HepG2 (cell line): ENCODE measurements at regions not wholly inside any gene's neighbourhood (a gene's known extent, or its start where the extent isn't known, plus 50 kb on each side); places are given as distances from the start of the nearest gene placed in this dataset.

ENCODE experiments used
- ATAC-seq: fragments of 200-7000 bp; cut with Tn5 transposase; 3 replicates; pipeline ENCODE4 v1.9.1; 2020; ENCODE audit warnings: mild to moderate bottlenecking, moderate library complexity
- BruUV-seq: library from RNA; stranded (reverse); fragments of 400-500 nt; replicated peaks from 2 replicates; lab custom pipeline; 2021; lab: Mats Ljungman, UMichigan
- CTCF ChIA-PET: fragments of 300-600 bp; formaldehyde crosslinking; extraction: SDS; loops from one replicate; lab custom pipeline; 2021; ENCODE audit warnings: low total read pairs, inconsistent platforms, low intra/inter-chr PET ratio; lab: Yijun Ruan, JAX
- POLR2A ChIA-PET: fragments of 350-600 bp; sonication (Branson Sonifier 250); formaldehyde crosslinking; loops from one replicate; lab custom pipeline; 2020; ENCODE audit warnings: antibody characterized with exemption, inconsistent platforms; lab: Yijun Ruan, JAX
- DNase-seq: peaks from one replicate; pipeline ENCODE4 v3.0.0-alpha.2; 2015; ENCODE audit warnings: low spot score
- FAIRE-seq: peaks from 3 replicates; lab custom pipeline; 2011; peaks lifted over from hg19 to GRCh38; lab: Jason Lieb, UNC
- H2AFZ ChIP-seq: one replicate; pipeline ENCODE4 v1.6.1; 2011; ENCODE audit warnings: low read length, inconsistent platforms
- H3K27ac ChIP-seq: fragments of 300-600 bp; 3 replicates; pipeline ENCODE4 v1.8.0; 2011; ENCODE audit warnings: mixed run types, mild to moderate bottlenecking, mixed read lengths, low read length, inconsistent platforms; ENCODE audit not compliant: insufficient read depth; ENCODE audit errors: extremely low read length
- H3K27me3 ChIP-seq, 2 experiments: fragments of 200-600 bp in 1 of 2; 2 replicates in 1 of 2; 3 replicates in 1 of 2; pipeline versions ENCODE4 v1.6.0 to v1.8.0; 2011; ENCODE audit warnings: low read length in 2 of 2, mild to moderate bottlenecking in 2 of 2, moderate library complexity in 2 of 2, inconsistent platforms in 1 of 2; ENCODE audit not compliant: insufficient read depth in 2 of 2, control insufficient read depth in 1 of 2
- H3K36me3 ChIP-seq, 2 experiments: fragments of 200-600 bp in 1 of 2; replicated peaks in 1 of 2; 2 replicates in 1 of 2; 3 replicates in 1 of 2; pipeline versions ENCODE4 v1.5.1 to v1.8.0; 2011; ENCODE audit warnings: low read length in 2 of 2, inconsistent platforms in 1 of 2; ENCODE audit not compliant: insufficient read depth in 2 of 2, control insufficient read depth in 1 of 2
- H3K4me1 ChIP-seq: 2 replicates; pipeline ENCODE4 v1.5.1; 2012; ENCODE audit warnings: low read length, inconsistent platforms; ENCODE audit not compliant: insufficient read depth
- H3K4me2 ChIP-seq: 2 replicates; pipeline ENCODE4 v1.6.0; 2011; ENCODE audit warnings: low read depth, low read length, inconsistent platforms
- H3K4me3 ChIP-seq, 3 experiments: fragments of 200-600 bp in 1 of 3; sonication (generic), shearing (Covaris generic) in 1 of 3; replicated peaks in 1 of 3; 2 replicates each; pipeline ENCODE4 v1.5.1; 2011 to 2016; ENCODE audit warnings: low read length in 3 of 3, inconsistent platforms in 2 of 3, low read depth in 2 of 3, mild to moderate bottlenecking in 2 of 3, control low read depth in 1 of 3, mixed read lengths in 1 of 3; ENCODE audit not compliant: insufficient read depth in 1 of 3
- H3K79me2 ChIP-seq: one replicate; pipeline ENCODE4 v1.6.1; 2011; ENCODE audit warnings: low read length, inconsistent platforms; ENCODE audit not compliant: insufficient read depth
- H3K9ac ChIP-seq: 2 replicates; pipeline ENCODE4 v1.6.0; 2011; ENCODE audit warnings: mild to moderate bottlenecking, low read depth, low read length, inconsistent platforms; ENCODE audit not compliant: insufficient read depth
- H3K9me3 ChIP-seq: 2 replicates; pipeline ENCODE4 v1.5.1; 2012; ENCODE audit warnings: mild to moderate bottlenecking, low read length
- H4K20me1 ChIP-seq: 2 replicates; pipeline ENCODE4 v1.6.0; 2011; ENCODE audit warnings: inconsistent platforms, mild to moderate bottlenecking, low read length, moderate library complexity; ENCODE audit not compliant: insufficient read depth
- MLLT10 ChIP-seq: sonication (generic); formaldehyde crosslinking; IDR thresholded peaks from 2 replicates; pipeline ENCODE4 v1.4.0; 2020; ENCODE audit warnings: missing genetic modification reagents
- RERE ChIP-seq: IDR thresholded peaks from 2 replicates; pipeline ENCODE4 v1.6.1; 2016; ENCODE audit warnings: low read depth, missing genetic modification reagents, missing compliant biosample characterization
- ZFP36 ChIP-seq: fragments of 150-350 bp; IDR thresholded peaks from 2 replicates; pipeline ENCODE4 v1.6.1; 2018; ENCODE audit warnings: borderline replicate concordance, low read length, low read depth; ENCODE audit not compliant: partially characterized antibody
- ZNF350 ChIP-seq: sonication (generic); formaldehyde crosslinking; IDR thresholded peaks from 2 replicates; pipeline ENCODE4 v1.4.0; 2020; ENCODE audit warnings: mild to moderate bottlenecking, low read depth, missing genetic modification reagents, borderline replicate concordance
- WGBS: methylation state at CpG from one replicate; pipeline ENCODE4 v1.1.6; 2017; ENCODE audit warnings: low lambda C conversion rate; 5-methylcytosine and 5-hydroxymethylcytosine counted together
- in situ Hi-C: cut with HindIII; loops from 2 replicates; pipeline ENCODE4 v1.10.0; 2017; ENCODE audit warnings: low pct_unique_long_range_greater_than_20kb; ENCODE audit not compliant: extremely low pct_ligation_motif_present
- intact Hi-C: fragments of 100-400 bp; cut with micrococcal nuclease; formaldehyde crosslinking; loops from one replicate; pipeline ENCODE4 v1.10.0; 2022; ENCODE audit not compliant: unreplicated experiment

GRCh38 chr17:12302711-12303110, 282.0 kb downstream of the MAP2K4 start (continued):
- TF ChIP-seq RERE (CRISPR knock-in tag) (no peak), ZNF350 (CRISPR knock-in tag) (no peak), ZFP36 (no peak)

GRCh38 chr17:12310811-12311210, 290.1 kb downstream of the MAP2K4 start:
- intact Hi-C loops, result no loop called here
- Histone ChIP-seq H3K27ac (no peak overlapping the region), H3K4me1 (no peaks in the 10 kb centered on the region), H3K79me2 (no peaks in the 10 kb centered on the region), H3K9ac (no peak overlapping the region), H3K4me3 (no peak overlapping the region), H3K36me3 (no peaks in the 10 kb centered on the region), H4K20me1 (no peaks in the 10 kb centered on the region), H2AFZ (no peak overlapping the region), H3K9me3 (peaks cover 31% of the 10 kb centered on the region), H3K27me3 (no peaks in the 10 kb centered on the region), H3K4me2 (no peak overlapping the region)
- DNase-seq (no peak), FAIRE-seq (no peak), ATAC-seq (no peak)
- TF ChIP-seq MLLT10 (CRISPR knock-in tag), result no peak
- no TSS peak for BruUV-seq
- WGBS, result 0% methylated on average over 1 of the region's 1 CpG
- CTCF ChIA-PET, result no interaction called here
- POLR2A ChIA-PET, result no interaction called here
- in situ Hi-C loops, result no loop called here
